Ishikawa (cell line): ENCODE measurements at regions not wholly inside any gene's neighbourhood (a gene's known extent, or its start where the extent isn't known, plus 50 kb on each side); places are given as distances from the start of the nearest gene placed in this dataset.

Experiments used
- TAF1 ChIP-seq: IDR thresholded peaks from 2 replicates; pipeline ENCODE4 v1.6.1; 2012; ENCODE audit warnings: low read depth, mild to moderate bottlenecking
- ZBTB7A ChIP-seq: IDR thresholded peaks from 2 replicates; pipeline ENCODE4 v1.6.1; 2012; ENCODE audit warnings: low read depth

DNA sequence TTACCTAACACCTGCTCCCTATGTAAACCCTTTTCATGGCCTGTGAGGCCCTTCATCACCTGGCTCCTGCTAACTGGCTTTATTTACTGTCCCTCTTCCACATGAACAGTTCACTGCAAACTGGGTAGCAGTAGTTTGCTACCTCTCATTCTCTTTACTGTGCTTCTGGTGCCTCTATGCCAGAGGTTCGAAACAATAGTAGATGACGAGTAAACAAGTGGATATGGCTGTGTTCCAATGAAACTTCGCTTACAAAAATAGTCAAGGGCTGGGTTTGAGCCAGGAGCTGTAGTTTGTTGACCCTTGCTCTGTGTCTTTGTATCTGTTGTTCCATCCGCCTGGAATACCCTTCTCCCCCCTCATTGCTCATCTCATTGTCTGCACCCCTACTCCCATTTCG is 233.6 kb upstream of the RMST start:
- no peak for TF ChIP-seq TAF1
- TF ChIP-seq ZBTB7A = no peak
